MCF 10A (cell line): ENCODE measurements at regions not wholly inside any gene's neighbourhood (a gene's known extent, or its start where the extent isn't known, plus 50 kb on each side); places are given as distances from the start of the nearest gene placed in this dataset.

ENCODE experiments used
- BruUV-seq: library from RNA; stranded (reverse); fragments of 400-500 nt; replicated peaks from 2 replicates; lab custom pipeline; 2021; lab: Mats Ljungman, UMichigan
- CTCF ChIA-PET: fragments of 300-600 bp; sonication (Branson Sonifier 250); formaldehyde crosslinking; extraction: SDS; loops from one replicate; lab custom pipeline; 2021; ENCODE audit warnings: antibody characterized with exemption, inconsistent platforms; lab: Yijun Ruan, JAX
- POLR2A ChIA-PET: fragments of 300-600, 350-650 bp; sonication (Branson Sonifier 250); formaldehyde crosslinking; extraction: SDS; loops from one replicate; lab custom pipeline; 2020; ENCODE audit warnings: antibody characterized with exemption, inconsistent platforms; lab: Yijun Ruan, JAX
- DNase-seq: peaks from one replicate; pipeline ENCODE4 v3.0.0-alpha.2; 2018; ENCODE audit not compliant: unreplicated experiment
- H3K27ac Mint-ChIP-seq: one replicate; pipeline ENCODE4 v1.8.0; 2022; ENCODE audit warnings: mild to moderate bottlenecking, low read depth, mixed read lengths; ENCODE audit not compliant: unreplicated experiment
- H3K27me3 Mint-ChIP-seq: one replicate; pipeline ENCODE4 v1.8.0; 2022; ENCODE audit warnings: mixed read lengths; ENCODE audit not compliant: insufficient read depth, unreplicated experiment
- H3K36me3 Mint-ChIP-seq: one replicate; pipeline ENCODE4 v1.8.0; 2022; ENCODE audit warnings: mild to moderate bottlenecking, moderate library complexity, mixed read lengths; ENCODE audit not compliant: insufficient read depth, unreplicated experiment
- H3K4me1 Mint-ChIP-seq: one replicate; pipeline ENCODE4 v1.8.0; 2022; ENCODE audit warnings: mixed read lengths; ENCODE audit not compliant: insufficient read depth, unreplicated experiment
- H3K4me3 Mint-ChIP-seq: one replicate; pipeline ENCODE4 v1.8.0; 2022; ENCODE audit warnings: mild to moderate bottlenecking, moderate library complexity, mixed read lengths; ENCODE audit not compliant: unreplicated experiment
- H3K9me3 Mint-ChIP-seq: one replicate; pipeline ENCODE4 v1.8.0; 2022; ENCODE audit warnings: mixed read lengths; ENCODE audit not compliant: unreplicated experiment
- intact Hi-C: fragments of 100-400 bp; cut with micrococcal nuclease; formaldehyde crosslinking; loops from 2 replicates; pipeline ENCODE4 v1.14.1; 2022
- TF ChIP-seq, protein P1 (sequence below): fragments of 200-600 bp; IDR thresholded peaks from one replicate; pipeline ENCODE4 v1.8.0; 2022; ENCODE audit warnings: antibody characterized with exemption, mild to moderate bottlenecking; ENCODE audit not compliant: unreplicated experiment

DNA sequence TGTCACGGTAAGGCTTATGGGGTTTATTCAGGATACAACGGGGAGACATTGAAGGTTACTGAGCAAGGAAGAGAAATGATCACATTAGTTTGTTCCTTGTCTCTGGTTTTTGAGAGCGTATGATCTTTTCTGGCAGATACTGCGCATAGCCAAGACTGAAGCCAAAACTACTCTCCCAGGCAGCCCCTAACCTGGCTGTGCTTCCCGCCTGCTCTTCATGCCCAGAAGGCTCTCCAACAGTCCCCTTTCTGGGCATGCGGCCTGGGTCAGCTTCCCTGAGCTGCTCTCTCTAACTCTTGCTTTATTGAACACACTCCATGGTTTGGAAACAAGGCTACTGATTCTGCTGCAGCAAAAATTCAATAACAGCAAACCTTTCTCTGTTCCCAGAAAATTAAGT lies 306.6 kb downstream of the BUD13 start:
- intact Hi-C loops, result no loop called here
- TF ChIP-seq, protein P1, sequence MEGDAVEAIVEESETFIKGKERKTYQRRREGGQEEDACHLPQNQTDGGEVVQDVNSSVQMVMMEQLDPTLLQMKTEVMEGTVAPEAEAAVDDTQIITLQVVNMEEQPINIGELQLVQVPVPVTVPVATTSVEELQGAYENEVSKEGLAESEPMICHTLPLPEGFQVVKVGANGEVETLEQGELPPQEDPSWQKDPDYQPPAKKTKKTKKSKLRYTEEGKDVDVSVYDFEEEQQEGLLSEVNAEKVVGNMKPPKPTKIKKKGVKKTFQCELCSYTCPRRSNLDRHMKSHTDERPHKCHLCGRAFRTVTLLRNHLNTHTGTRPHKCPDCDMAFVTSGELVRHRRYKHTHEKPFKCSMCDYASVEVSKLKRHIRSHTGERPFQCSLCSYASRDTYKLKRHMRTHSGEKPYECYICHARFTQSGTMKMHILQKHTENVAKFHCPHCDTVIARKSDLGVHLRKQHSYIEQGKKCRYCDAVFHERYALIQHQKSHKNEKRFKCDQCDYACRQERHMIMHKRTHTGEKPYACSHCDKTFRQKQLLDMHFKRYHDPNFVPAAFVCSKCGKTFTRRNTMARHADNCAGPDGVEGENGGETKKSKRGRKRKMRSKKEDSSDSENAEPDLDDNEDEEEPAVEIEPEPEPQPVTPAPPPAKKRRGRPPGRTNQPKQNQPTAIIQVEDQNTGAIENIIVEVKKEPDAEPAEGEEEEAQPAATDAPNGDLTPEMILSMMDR, result no peak
- H3K27me3 Mint-ChIP-seq, result peaks cover 10% of the 10 kb centered on the region
- H3K4me3 Mint-ChIP-seq, result no peak overlapping the region
- ChIA-PET CTCF (interaction anchor here (1.1 kb wide), 1 partner anchor 13 kb away, joined by 3 read pairs; no protein-coding TSS in a partner anchor), POLR2A (no interaction called here)
- no peaks in the 10 kb centered on the region for H3K36me3 Mint-ChIP-seq
- peaks cover 16% of the 10 kb centered on the region for H3K9me3 Mint-ChIP-seq
- DNase-seq, result no peak
- H3K4me1 Mint-ChIP-seq, result peaks cover 7% of the 10 kb centered on the region
- no peak overlapping the region for H3K27ac Mint-ChIP-seq
- no TSS peak for BruUV-seq

DNA sequence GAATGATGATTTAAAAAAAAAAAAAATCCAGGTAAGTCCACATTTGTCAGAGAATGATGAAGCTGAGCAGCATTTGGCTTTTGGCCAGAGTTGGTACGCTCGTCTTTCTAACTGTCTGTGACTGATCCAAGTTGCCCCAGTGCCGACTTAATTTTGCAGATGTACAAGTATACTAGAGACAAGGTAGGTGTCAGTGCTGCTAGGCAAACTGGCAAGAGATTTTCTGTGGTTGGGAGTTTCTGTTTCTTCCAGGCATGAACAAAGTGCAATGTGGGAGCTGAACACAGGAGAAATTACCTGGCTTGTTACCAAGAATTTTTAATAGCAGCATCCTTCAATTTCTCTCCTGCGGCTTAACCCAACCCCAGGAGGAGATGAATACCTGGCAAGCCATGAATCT lies 307.7 kb downstream of the BUD13 start:
- peaks cover 10% of the 10 kb centered on the region for H3K9me3 Mint-ChIP-seq
- intact Hi-C loops, result no loop called here
- no peak for DNase-seq
- H3K4me3 Mint-ChIP-seq, result no peak overlapping the region
- ChIA-PET CTCF (interaction anchor here (0.6 to 1.1 kb wide), 3 partner anchors 12 to 34 kb away, joined by 3 to 4 read pairs (median 3); no protein-coding TSS in a partner anchor), POLR2A (no interaction called here)
- TF ChIP-seq, protein P1, result no peak
- H3K36me3 Mint-ChIP-seq, result no peaks in the 10 kb centered on the region
- H3K4me1 Mint-ChIP-seq, result peaks cover 6% of the 10 kb centered on the region
- no TSS peak for BruUV-seq
- peaks cover 10% of the 10 kb centered on the region for H3K27me3 Mint-ChIP-seq
- no peak overlapping the region for H3K27ac Mint-ChIP-seq

DNA sequence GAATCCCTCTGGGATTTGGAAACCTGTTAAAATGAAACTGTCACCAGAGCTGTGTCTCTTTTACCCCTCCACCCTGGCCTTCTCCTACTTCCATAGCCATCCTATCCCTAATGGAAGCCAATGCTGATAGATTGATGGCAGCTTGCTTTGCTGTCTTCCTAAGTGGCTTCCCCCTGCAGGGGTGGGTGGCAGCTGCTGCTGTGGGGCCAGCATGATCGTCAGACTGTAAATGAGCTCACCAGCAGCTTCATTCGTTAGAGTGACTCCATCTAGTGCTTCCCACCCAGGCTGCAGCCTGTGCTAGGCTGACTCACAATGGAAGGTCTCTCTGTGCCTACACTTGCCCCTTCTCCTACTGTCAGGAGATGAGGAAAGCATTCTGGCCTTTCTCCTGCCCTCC lies 311.0 kb downstream of the BUD13 start:
- intact Hi-C loops, result no loop called here
- no peaks in the 10 kb centered on the region for H3K9me3 Mint-ChIP-seq
- CTCF ChIA-PET, result no interaction called here

DNA sequence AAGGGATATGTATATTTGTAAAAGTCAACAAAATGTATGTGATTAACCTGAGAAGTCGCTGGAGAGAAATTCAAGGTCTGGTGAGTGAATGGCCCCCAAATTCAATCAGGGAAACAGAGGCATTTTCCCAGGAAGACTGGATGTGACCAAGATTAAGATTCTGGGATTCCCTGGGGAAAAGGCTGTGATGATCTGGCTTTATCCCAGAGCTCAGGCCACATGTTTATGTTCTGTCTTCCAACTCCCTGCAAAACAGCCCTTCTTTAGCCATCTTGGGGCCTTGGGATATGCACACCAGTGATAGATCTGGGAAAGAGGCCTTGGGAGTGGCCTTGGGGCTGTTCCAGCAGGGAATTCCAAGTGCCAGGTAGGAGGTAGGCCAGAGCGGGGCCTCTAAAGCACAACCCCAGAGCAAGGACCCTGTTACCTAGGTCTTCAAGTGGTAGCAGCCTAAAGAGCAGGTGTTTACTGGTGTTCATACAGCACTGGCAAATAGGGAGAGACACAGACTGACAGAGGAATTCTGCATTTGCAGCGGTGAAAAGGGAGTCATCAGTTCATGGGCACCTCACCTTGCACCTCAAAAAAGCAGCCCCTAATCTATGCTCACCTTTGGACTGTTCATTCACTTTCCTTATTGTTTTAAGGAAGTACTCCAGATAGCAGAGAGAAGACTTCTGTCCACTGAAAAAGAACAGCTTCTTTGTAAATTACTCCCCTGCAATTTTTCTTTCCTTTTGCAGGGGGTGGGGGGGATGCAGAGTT lies 312.4 kb downstream of the BUD13 start:
- H3K27ac Mint-ChIP-seq, result no peak overlapping the region
- H3K4me3 Mint-ChIP-seq, result no peak overlapping the region
- H3K9me3 Mint-ChIP-seq, result no peaks in the 10 kb centered on the region
- no TSS peak for BruUV-seq
- no peaks in the 10 kb centered on the region for H3K4me1 Mint-ChIP-seq
- no peaks in the 10 kb centered on the region for H3K36me3 Mint-ChIP-seq
- TF ChIP-seq, protein P1, result no peak
- peaks cover 10% of the 10 kb centered on the region for H3K27me3 Mint-ChIP-seq
- intact Hi-C loops, result no loop called here
- ChIA-PET POLR2A (no interaction called here), CTCF (no interaction called here)
- DNase-seq, result no peak

More for the DNA sequence above, 311.0 kb downstream of the BUD13 start:
- Mint-ChIP-seq H3K36me3 (no peaks in the 10 kb centered on the region), H3K27ac (no peak overlapping the region), H3K4me1 (no peaks in the 10 kb centered on the region), H3K27me3 (peaks cover 10% of the 10 kb centered on the region), H3K4me3 (no peak overlapping the region)
- TF ChIP-seq, protein P1, result no peak
- no TSS peak for BruUV-seq
- no peak for DNase-seq
- POLR2A ChIA-PET, result no interaction called here
